Testis (tissue), 2 donors: ENCODE measurements at regions not wholly inside any gene's neighbourhood (a gene's known extent, or its start where the extent isn't known, plus 50 kb on each side); places are given as distances from the start of the nearest gene placed in this dataset.

Source experiments
- DNase-seq: peaks from one replicate; pipeline ENCODE4 v3.0.0-alpha.2; 2019
- H3K27ac ChIP-seq, 2 donors: fragments of 200-600 bp; sonication (generic); one replicate each; pipeline ENCODE4 v1.5.1; 2019
- H3K27me3 ChIP-seq: fragments of 200-600 bp; sonication (generic); one replicate; pipeline ENCODE4 v1.5.1; 2019
- H3K36me3 ChIP-seq: fragments of 200-600 bp; sonication (generic); one replicate; pipeline ENCODE4 v1.5.1; 2017; ENCODE audit warnings: low read depth; ENCODE audit errors: missing control alignments
- H3K4me1 ChIP-seq: fragments of 200-600 bp; sonication (generic); one replicate; pipeline ENCODE4 v1.5.1; 2019
- H3K4me3 ChIP-seq, 2 donors: fragments of 200-600 bp; sonication (generic); one replicate each; pipeline ENCODE4 v1.5.1; 2017 to 2019
- H3K9me3 ChIP-seq: fragments of 200-600 bp; sonication (generic); one replicate; pipeline ENCODE4 v1.5.1; 2017
- POLR2A ChIP-seq: fragments of 450-650 bp; IDR thresholded peaks from one replicate; pipeline ENCODE4 v1.6.1; 2017; ENCODE audit warnings: antibody characterized with exemption, mild to moderate bottlenecking, moderate library complexity
- WGBS, 2 donors: methylation state at CpG; one replicate each; pipeline ENCODE4 v1.1.5; 2018; 5-methylcytosine and 5-hydroxymethylcytosine counted together
- intact Hi-C: fragments of 100-400 bp; cut with DNase I; formaldehyde crosslinking; loops from one replicate; pipeline ENCODE4 v1.15.1; 2023; ENCODE audit warnings: low total_unique reads
- TF ChIP-seq, protein P1 (sequence below), 3 experiments: fragments of 450-650 bp in 2 of 3; fragments of 200-600 bp in 1 of 3; sonication (generic) in 1 of 3; IDR thresholded peaks; one replicate each; pipeline ENCODE4 v1.5.1; 2016 to 2019; ENCODE audit warnings: antibody characterized with exemption in 3 of 3, mild to moderate bottlenecking in 2 of 3, moderate library complexity in 1 of 3

- Histone ChIP-seq H3K36me3 (no peaks in the 10 kb centered on the region), H3K9me3 (no peaks in the 10 kb centered on the region), H3K4me1 (no peaks in the 10 kb centered on the region), H3K27ac (no peak overlapping the region), H3K4me3 (no peak overlapping the region), H3K27me3 (no peaks in the 10 kb centered on the region)
- intact Hi-C loops: no loop called here
- WGBS, 2 donors: 89 to 94% methylated on average over 3 of the region's 3 CpGs
- DNase-seq: no peak
- no peak for TF ChIP-seq POLR2A
- TF ChIP-seq, protein P1, sequence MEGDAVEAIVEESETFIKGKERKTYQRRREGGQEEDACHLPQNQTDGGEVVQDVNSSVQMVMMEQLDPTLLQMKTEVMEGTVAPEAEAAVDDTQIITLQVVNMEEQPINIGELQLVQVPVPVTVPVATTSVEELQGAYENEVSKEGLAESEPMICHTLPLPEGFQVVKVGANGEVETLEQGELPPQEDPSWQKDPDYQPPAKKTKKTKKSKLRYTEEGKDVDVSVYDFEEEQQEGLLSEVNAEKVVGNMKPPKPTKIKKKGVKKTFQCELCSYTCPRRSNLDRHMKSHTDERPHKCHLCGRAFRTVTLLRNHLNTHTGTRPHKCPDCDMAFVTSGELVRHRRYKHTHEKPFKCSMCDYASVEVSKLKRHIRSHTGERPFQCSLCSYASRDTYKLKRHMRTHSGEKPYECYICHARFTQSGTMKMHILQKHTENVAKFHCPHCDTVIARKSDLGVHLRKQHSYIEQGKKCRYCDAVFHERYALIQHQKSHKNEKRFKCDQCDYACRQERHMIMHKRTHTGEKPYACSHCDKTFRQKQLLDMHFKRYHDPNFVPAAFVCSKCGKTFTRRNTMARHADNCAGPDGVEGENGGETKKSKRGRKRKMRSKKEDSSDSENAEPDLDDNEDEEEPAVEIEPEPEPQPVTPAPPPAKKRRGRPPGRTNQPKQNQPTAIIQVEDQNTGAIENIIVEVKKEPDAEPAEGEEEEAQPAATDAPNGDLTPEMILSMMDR (IDR thresholded peaks at IDR 0.05): no peak
These were observed 676.0 kb upstream of the MARCKS start for GRCh38 chr6:113181164-113181563.

- Histone ChIP-seq H3K4me1 (no peaks in the 10 kb centered on the region), H3K4me3 (no peak overlapping the region), H3K27ac (no peak overlapping the region), H3K9me3 (no peaks in the 10 kb centered on the region), H3K36me3 (no peaks in the 10 kb centered on the region), H3K27me3 (no peaks in the 10 kb centered on the region)
- WGBS, 2 donors: 72 to 81% methylated on average over 3 of the region's 3 CpGs
- intact Hi-C loops: no loop called here
- TF ChIP-seq, protein P1 (IDR thresholded peaks at IDR 0.05): no peak
- no peak for TF ChIP-seq POLR2A
- DNase-seq: no peak
These were observed 674.6 kb upstream of the MARCKS start for GRCh38 chr6:113182370-113183141.

DNA sequence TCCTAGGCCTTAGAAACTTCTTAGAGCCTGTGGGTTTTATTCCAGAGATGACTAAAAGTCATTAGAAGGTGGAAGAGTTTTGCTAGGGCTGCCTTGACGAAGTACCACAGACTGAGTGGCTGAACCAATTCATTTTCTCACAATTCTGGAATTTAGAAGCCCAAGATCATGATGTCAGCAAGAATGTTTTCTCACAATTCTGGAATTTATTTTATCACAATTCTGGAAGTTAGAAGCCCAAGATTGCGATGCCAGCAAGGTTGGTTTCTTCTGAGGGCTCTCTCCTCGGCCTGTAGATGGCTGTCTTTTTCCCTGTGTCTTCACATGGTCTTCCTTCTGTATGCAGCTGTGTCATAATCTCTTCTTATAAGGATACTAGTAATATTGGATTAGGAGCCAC lies 672.9 kb upstream of the MARCKS start:
- no peaks in the 10 kb centered on the region for H3K27me3 ChIP-seq
- TF ChIP-seq, protein P1 (IDR thresholded peaks at IDR 0.05): no peak
- no peak for TF ChIP-seq POLR2A
- WGBS, 2 donors: 83 to 91% methylated on average over 3 of the region's 3 CpGs
- no peak overlapping the region for H3K27ac ChIP-seq
- no peak overlapping the region for H3K4me3 ChIP-seq
- H3K36me3 ChIP-seq: no peaks in the 10 kb centered on the region
- DNase-seq: no peak
- no peaks in the 10 kb centered on the region for H3K9me3 ChIP-seq
- intact Hi-C loops: no loop called here
- no peaks in the 10 kb centered on the region for H3K4me1 ChIP-seq

DNA sequence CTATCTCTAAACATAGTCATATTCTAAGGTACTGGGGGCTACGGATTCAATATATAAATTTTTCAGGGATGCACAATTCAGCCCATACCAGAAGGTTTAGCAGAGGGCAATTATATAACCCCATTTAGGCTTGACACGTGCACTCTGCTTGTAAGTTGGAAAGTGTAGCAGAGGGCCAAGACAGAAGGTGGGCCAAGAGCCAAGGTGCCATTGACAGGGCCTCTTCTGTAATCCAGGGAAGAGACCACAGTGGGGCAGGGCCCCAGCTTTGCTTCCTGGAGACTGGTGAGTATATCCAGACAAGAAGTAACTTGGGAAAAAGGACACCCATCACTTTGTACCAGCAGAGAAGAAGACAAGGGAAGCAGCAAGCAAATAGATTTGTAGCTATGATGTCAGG lies 672.4 kb upstream of the MARCKS start:
- H3K36me3 ChIP-seq: no peaks in the 10 kb centered on the region
- H3K4me3 ChIP-seq: no peak overlapping the region
- WGBS, 2 donors: 82 to 85% methylated on average over 2 of the region's 2 CpGs
- no peak for TF ChIP-seq POLR2A
- TF ChIP-seq, protein P1 (IDR thresholded peaks at IDR 0.05): no peak
- H3K4me1 ChIP-seq: no peaks in the 10 kb centered on the region
- no peak overlapping the region for H3K27ac ChIP-seq
- DNase-seq: no peak
- intact Hi-C loops: no loop called here
- no peaks in the 10 kb centered on the region for H3K9me3 ChIP-seq
- H3K27me3 ChIP-seq: no peaks in the 10 kb centered on the region

- DNase-seq: no peak
- intact Hi-C loops: no loop called here
- H3K27ac ChIP-seq: no peak overlapping the region
- no peaks in the 10 kb centered on the region for H3K27me3 ChIP-seq
- H3K4me3 ChIP-seq: no peak overlapping the region
- H3K9me3 ChIP-seq: no peaks in the 10 kb centered on the region
- TF ChIP-seq, protein P1 (IDR thresholded peaks at IDR 0.05): no peak
- TF ChIP-seq POLR2A: no peak
- H3K36me3 ChIP-seq: no peaks in the 10 kb centered on the region
- H3K4me1 ChIP-seq: no peaks in the 10 kb centered on the region
These were observed 671.8 kb upstream of the MARCKS start for GRCh38 chr6:113185299-113185698.
